ENCODE measurements at regions not wholly inside any gene's neighbourhood (a gene's known extent, or its start where the extent isn't known, plus 50 kb on each side); places are given as distances from the start of the nearest gene placed in this dataset.

DNA sequence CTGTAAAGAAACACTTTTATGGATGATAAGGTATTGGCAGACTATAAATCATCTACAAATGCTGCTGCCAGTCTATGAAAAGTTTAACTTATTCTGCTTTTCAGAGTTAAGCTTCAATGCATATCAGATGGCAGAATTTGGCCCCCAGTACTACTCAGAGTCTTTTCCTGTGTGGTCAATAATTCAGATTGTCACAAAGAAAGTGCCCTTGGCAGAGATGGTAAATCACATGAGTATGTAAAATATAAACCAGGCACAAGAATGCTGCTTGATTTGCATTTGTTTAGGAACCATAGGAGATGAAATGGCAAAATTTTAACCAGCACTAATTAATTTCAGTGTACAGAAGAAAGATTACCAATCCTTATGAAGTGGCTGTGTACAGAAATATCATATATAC lies 818.3 kb upstream of the POT1 start:
- DNase-seq (ENCODE audit: low read depth) = no peak
- no peak overlapping the region for H3K4me3 ChIP-seq (ENCODE audit: low read depth, low read length)

DNA sequence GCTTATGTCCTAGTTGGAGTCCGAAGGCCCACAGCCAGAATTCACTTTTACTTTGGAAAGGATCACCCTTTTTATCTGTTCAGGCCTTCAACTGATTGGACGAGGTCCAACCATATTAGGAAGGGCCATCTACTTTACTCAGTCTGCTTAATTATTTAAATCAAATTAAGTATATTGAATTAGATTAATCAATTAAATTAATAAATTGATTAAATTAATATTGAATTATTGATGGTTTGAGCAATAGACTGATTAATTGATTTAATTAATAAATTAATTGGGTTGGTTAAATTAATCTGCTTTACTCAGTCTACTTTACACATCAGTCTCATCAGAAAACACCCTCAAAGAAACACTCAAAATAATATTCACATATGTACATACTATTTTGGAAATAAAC lies 816.9 kb upstream of the POT1 start:
- DNase-seq (ENCODE audit: low read depth) = no peak
- H3K4me3 ChIP-seq (ENCODE audit: low read depth, low read length) = no peak overlapping the region

DNA sequence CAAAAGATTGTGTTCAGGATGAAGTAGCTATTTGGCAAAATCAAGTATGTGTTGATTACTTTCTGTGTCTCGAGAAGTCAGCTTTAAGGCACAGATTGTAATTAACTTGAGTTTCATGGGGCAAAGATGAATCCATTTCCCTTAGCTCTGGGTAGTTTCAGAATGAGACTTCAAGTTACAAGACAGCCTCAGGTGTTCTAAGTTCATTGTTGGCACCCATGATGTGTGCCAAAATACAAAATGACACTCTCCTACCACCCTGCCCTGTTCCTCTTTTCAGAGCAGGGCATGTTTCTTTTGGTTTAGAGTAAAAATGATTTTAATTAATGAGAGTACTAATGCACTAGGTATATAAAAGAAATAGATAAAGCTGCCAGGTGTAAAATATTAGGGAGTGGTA lies 797.6 kb upstream of the POT1 start:
- no peak overlapping the region for H3K4me3 ChIP-seq (ENCODE audit: low read depth, low read length)
- DNase-seq (ENCODE audit: low read depth) = no peak

DNA sequence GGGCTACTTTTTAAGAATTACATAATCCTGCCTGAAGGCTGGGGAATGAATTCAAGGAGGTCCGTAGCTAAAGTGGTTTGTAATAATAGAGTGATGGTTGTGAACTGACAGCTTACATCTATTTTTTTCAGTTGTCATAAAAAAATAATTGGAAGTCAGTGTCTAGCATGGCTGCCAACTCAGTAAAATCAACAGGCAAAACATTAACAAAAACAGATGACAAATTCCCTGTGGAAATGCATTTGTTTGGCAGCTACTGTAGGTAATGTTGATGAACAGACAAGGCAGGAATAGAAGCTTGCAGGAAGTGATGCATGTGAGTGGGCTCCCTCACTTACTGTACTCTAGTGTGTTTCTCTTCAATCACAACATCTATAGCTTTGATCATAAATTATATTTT lies 766.0 kb upstream of the POT1 start:
- no peak overlapping the region for H3K4me3 ChIP-seq (ENCODE audit: low read depth, low read length)
- no peak for DNase-seq (ENCODE audit: low read depth)

DNA sequence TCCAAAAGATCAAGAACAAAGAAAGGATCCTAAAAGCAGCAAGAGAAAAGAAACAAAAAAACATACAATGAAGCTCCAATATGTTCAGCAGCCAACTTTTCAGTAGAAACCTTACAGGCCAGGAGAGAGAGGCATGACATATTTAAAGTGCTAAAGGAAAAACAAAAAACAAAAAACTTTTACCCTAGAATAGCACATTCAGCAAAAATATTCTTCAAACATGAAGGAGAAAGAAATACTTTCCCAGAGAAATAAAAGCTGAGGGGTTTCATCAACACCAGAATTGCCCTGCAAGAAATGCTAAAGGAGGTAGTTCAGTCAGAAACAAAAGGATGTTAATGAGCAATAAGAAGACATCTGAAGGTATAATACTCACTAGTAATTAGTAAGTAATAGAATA lies 753.5 kb upstream of the POT1 start:
- no peak for DNase-seq (ENCODE audit: low read depth)
- H3K4me3 ChIP-seq (ENCODE audit: low read depth, low read length) = no peak overlapping the region

GRCh38 chr7:125681508-125681907 lies 751.9 kb upstream of the POT1 start:
- H3K4me3 ChIP-seq (ENCODE audit: low read depth, low read length) = no peak overlapping the region

DNA sequence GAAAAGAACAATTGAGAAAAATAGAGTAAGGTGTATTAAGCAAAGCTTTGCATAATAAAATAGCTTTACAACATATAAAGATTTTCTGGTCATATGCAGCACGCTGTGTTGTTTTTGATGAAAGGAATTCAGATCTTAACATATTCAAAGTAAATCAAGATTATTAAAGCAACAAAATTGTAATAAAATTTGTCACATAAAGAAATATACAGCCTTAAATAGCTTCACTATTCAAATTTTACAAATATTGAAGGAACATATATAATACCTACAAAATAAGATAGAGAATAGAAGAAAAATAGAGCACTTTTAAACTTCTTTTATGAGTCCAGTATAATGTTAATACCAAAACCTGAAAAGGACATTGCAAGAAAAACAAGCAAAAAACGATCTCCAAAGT lies 749.1 kb upstream of the POT1 start:
- no peak for DNase-seq (ENCODE audit: low read depth)
- no peak overlapping the region for H3K4me3 ChIP-seq (ENCODE audit: low read depth, low read length)

More at GRCh38 chr7:125681508-125681907, 751.9 kb upstream of the POT1 start:
- no peak for DNase-seq (ENCODE audit: low read depth)

DNA sequence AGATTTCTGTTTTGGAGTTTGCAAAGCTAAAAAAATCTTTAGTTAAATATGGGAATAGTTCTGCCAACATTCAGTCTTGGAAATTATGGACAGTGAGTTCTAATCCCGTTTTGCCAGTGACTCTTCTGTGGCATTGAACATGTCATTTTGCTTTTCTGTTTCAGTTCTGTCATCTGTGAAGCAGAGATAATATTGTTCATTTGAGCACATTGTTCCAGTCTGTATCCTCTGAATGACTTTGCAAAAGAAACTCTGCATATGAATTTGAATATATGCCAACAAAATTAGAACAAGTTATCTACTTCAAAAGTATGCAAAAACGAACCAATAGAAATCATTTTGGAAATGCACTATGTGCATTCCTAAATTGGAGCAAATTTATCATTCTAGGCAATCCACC lies 746.0 kb upstream of the POT1 start:
- DNase-seq (ENCODE audit: low read depth) = no peak
- H3K4me3 ChIP-seq (ENCODE audit: low read depth, low read length) = no peak overlapping the region

DNA sequence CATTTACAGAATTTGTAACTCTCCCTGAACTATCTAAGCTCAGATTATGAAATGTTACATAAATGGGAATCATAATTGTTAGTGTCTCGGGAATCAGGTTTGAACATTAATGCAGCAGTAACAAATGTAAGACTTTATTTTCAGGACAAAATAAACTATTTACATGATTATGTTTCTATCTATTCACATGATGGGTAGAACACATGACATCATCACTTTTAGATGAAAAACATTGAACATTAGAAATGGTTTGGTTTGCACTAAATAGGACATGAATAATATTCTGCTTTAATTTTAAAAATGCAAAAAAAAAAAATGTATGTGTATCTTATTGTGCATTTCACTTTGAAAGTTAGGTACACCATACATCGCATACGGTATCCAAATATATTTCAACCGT lies 745.5 kb upstream of the POT1 start:
- DNase-seq (ENCODE audit: low read depth) = no peak
- H3K4me3 ChIP-seq (ENCODE audit: low read depth, low read length) = no peak overlapping the region

DNA sequence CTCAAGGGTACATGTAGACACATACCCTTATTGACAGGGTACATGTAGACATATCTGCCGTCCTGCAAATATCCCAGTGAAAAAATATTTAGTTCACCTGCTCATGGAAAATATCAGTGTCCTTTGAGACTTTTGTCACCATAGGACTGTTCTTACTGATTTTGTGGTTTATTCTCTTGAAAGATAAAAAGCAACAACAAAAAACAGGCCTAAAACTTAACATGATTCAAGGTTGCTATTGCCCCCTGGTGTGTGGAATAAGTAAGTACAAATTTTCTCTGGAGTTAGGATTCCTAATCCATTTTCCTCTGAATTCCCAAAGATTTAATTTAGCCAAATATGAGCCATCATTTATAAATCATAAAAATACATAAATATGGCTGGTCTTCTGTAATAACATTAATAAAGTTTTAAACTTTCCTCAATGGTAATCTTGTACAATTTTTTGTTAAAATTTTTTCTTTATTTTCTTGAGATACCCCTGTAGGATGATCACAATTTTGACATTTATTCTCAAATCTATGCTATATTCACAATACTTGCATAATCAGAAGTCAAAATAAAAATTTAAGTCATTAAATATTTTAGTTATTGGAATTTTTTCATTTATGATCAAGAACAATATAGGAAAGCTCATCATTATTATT lies 741.4 kb upstream of the POT1 start:
- no peak overlapping the region for H3K4me3 ChIP-seq (ENCODE audit: low read depth, low read length)
- no peak for DNase-seq (ENCODE audit: low read depth)

- no peak for DNase-seq (ENCODE audit: low read depth)
- H3K4me3 ChIP-seq (ENCODE audit: low read depth, low read length) = no peak overlapping the region
Measured at GRCh38 chr7:125668321-125668993, 738.8 kb upstream of the POT1 start.

GRCh38 chr7:125664625-125665024 lies 735.0 kb upstream of the POT1 start:
- H3K4me3 ChIP-seq (ENCODE audit: low read depth, low read length) = no peak overlapping the region
- no peak for DNase-seq (ENCODE audit: low read depth)

GRCh38 chr7:125663961-125664360 lies 734.3 kb upstream of the POT1 start:
- DNase-seq (ENCODE audit: low read depth) = no peak
- no peak overlapping the region for H3K4me3 ChIP-seq (ENCODE audit: low read depth, low read length)

DNA sequence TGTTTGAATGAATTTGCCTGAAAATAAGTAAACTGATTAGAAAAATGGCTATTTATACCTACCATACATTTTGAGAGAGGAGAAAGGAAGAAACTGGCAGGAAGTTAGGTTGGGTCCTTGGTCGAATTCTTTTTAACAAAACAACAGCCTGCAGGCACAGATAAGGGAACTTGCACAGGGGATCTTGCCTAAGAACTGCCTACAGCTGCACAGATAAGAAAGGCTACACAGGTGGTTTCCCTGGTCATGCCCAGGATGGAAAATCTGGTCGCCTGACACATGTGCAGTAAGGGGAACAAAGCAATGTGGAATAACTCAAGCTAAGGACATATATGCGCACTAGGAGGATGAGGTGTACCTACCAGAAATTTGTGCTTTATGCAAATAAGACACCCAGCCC lies 732.1 kb upstream of the POT1 start:
- H3K4me3 ChIP-seq (ENCODE audit: low read depth, low read length) = no peak overlapping the region
- DNase-seq (ENCODE audit: low read depth) = no peak

DNA sequence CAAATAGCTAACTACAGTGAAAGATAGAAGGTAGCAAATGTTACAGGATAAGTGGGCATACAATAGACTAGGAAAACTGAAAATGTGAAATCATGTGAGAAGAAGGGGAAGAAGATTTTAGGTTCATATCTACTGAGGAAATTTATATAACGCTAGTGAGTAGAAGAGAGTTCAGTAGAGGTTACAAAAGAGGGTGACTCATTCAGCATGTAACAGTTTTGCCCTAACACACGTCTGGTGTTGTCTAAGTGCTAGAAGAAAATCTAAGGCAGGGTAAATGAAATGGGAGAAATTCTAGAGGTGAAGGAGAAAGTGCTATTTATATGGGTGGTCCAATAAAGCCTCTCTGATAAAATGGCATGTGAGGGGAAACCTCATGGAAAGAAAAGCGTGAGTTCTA lies 731.4 kb upstream of the POT1 start:
- H3K4me3 ChIP-seq (ENCODE audit: low read depth, low read length) = no peak overlapping the region
- no peak for DNase-seq (ENCODE audit: low read depth)

GRCh38 chr7:125654076-125654475 lies 724.5 kb upstream of the POT1 start:
- DNase-seq (ENCODE audit: low read depth) = no peak
- no peak overlapping the region for H3K4me3 ChIP-seq (ENCODE audit: low read depth, low read length)

- no peak for DNase-seq (ENCODE audit: low read depth)
- no peak overlapping the region for H3K4me3 ChIP-seq (ENCODE audit: low read depth, low read length)
Measured at GRCh38 chr7:125651823-125652528, 722.4 kb upstream of the POT1 start.

- no peak overlapping the region for H3K4me3 ChIP-seq (ENCODE audit: low read depth, low read length)
- no peak for DNase-seq (ENCODE audit: low read depth)
Measured at GRCh38 chr7:125648543-125648942, 718.9 kb upstream of the POT1 start.

GRCh38 chr7:125645770-125646169 lies 716.1 kb upstream of the POT1 start:
- DNase-seq (ENCODE audit: low read depth) = no peak
- H3K4me3 ChIP-seq (ENCODE audit: low read depth, low read length) = no peak overlapping the region

GRCh38 chr7:125644109-125644508 lies 714.5 kb upstream of the POT1 start:
- no peak overlapping the region for H3K4me3 ChIP-seq (ENCODE audit: low read depth, low read length)
- DNase-seq (ENCODE audit: low read depth) = no peak

DNA sequence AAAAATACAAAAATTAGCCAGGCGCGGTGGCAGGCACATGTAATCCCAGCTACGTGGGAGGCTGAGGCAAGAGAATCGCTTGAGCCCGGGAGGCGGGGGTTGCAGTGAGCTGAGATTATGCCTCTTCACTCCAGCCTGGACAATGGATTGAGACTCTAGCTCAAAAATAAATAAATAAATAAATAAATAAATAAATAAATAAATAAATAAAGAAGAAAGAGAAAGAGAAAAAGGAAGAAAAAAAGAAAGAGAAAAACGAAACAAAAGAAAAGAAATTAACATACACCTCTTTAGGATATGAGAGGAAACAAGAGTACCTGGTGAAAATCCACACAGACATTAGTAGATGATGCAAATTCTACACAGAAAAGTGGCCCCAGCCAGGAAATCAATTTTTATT lies 713.7 kb upstream of the POT1 start:
- DNase-seq (ENCODE audit: low read depth) = no peak
- no peak overlapping the region for H3K4me3 ChIP-seq (ENCODE audit: low read depth, low read length)

All from skeletal muscle cell (primary cell).